ENCODE measurements at regions not wholly inside any gene's neighbourhood (a gene's known extent, or its start where the extent isn't known, plus 50 kb on each side); places are given as distances from the start of the nearest gene placed in this dataset.
A peak's percentile ranks its signal among the peaks of the same experiment; 100 is the strongest.

- DNase-seq = no peak
- Histone ChIP-seq H3K36me3 (ENCODE audit: control insufficient read depth, insufficient read depth, low read length) (no peaks in the 10 kb centered on the region), H3K27me3 (ENCODE audit: control insufficient read depth, insufficient read depth, low read length) (no peaks in the 10 kb centered on the region), H3K4me1 (ENCODE audit: control insufficient read depth, insufficient read depth, low read length) (no peaks in the 10 kb centered on the region), H3K4me3 (ENCODE audit: low read length) (no peak overlapping the region), H3K27ac (ENCODE audit: low read length) (no peak overlapping the region), H3K9me3 (replicated peaks; ENCODE audit: control insufficient read depth, low read depth, low read length) (no peaks in the 10 kb centered on the region)
- WGBS (ENCODE audit: insufficient coverage) = 88% methylated on average over 1 of the region's 1 CpG
Measured at GRCh38 chr6:81071121-81071520, 681.4 kb downstream of the TENT5A start.

GRCh38 chr6:81067057-81067456 lies 685.4 kb downstream of the TENT5A start:
- Histone ChIP-seq H3K4me3 (ENCODE audit: low read length) (no peak overlapping the region), H3K36me3 (ENCODE audit: control insufficient read depth, insufficient read depth, low read length) (no peaks in the 10 kb centered on the region)
- no CpG with 5 or more reads among the region's 2 CpGs for WGBS (ENCODE audit: insufficient coverage)

DNA sequence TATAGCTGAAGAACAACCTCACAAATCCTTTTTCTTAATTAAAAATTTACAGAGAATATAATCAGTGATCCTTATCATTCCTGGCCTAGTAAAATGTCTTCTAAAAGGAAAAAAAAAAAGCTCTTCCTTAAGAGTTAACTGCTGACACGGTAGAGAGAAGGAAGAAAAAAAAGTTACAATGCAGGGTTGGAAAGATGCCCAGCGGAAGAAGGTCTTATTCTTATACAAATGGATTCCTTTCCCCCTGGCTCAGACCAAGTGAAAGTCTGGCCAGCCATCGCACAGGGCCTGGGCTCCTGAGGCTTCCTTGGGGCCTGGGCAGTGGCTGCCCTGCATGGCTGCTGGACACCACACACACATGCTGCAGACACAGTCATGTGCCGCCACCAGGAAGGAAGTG lies 688.6 kb downstream of the TENT5A start:
- Histone ChIP-seq H3K27me3 (ENCODE audit: control insufficient read depth, insufficient read depth, low read length) (no peaks in the 10 kb centered on the region), H3K4me1 (ENCODE audit: control insufficient read depth, insufficient read depth, low read length) (no peaks in the 10 kb centered on the region), H3K4me3 (ENCODE audit: low read length) (no peak overlapping the region), H3K36me3 (ENCODE audit: control insufficient read depth, insufficient read depth, low read length) (no peaks in the 10 kb centered on the region), H3K27ac (ENCODE audit: low read length) (no peak overlapping the region), H3K9me3 (replicated peaks; ENCODE audit: control insufficient read depth, low read depth, low read length) (no peaks in the 10 kb centered on the region)
- no peak for DNase-seq
- WGBS (ENCODE audit: insufficient coverage) = no CpG with 5 or more reads among the region's 4 CpGs

More at GRCh38 chr6:81067057-81067456, 685.4 kb downstream of the TENT5A start:
- Histone ChIP-seq H3K27ac (ENCODE audit: low read length) (no peak overlapping the region), H3K4me1 (ENCODE audit: control insufficient read depth, insufficient read depth, low read length) (no peaks in the 10 kb centered on the region), H3K9me3 (replicated peaks; ENCODE audit: control insufficient read depth, low read depth, low read length) (no peaks in the 10 kb centered on the region), H3K27me3 (ENCODE audit: control insufficient read depth, insufficient read depth, low read length) (no peaks in the 10 kb centered on the region)
- no peak for DNase-seq

- H3K4me3 ChIP-seq (ENCODE audit: low read length) = no peak overlapping the region
- no peak overlapping the region for H3K27ac ChIP-seq (ENCODE audit: low read length)
- DNase-seq = no peak
- H3K9me3 ChIP-seq (replicated peaks; ENCODE audit: control insufficient read depth, low read depth, low read length) = peaks cover 3% of the 10 kb centered on the region
- H3K4me1 ChIP-seq (ENCODE audit: control insufficient read depth, insufficient read depth, low read length) = no peaks in the 10 kb centered on the region
- H3K36me3 ChIP-seq (ENCODE audit: control insufficient read depth, insufficient read depth, low read length) = no peaks in the 10 kb centered on the region
- no peaks in the 10 kb centered on the region for H3K27me3 ChIP-seq (ENCODE audit: control insufficient read depth, insufficient read depth, low read length)
- 75% methylated on average over 1 of the region's 2 CpGs for WGBS (ENCODE audit: insufficient coverage)
Measured at GRCh38 chr6:81054036-81054435, 698.4 kb downstream of the TENT5A start.

- no peak for DNase-seq
- WGBS (ENCODE audit: insufficient coverage) = 79% methylated on average over 4 of the region's 8 CpGs
- Histone ChIP-seq H3K4me1 (ENCODE audit: control insufficient read depth, insufficient read depth, low read length) (no peaks in the 10 kb centered on the region), H3K27ac (ENCODE audit: low read length) (no peak overlapping the region), H3K4me3 (ENCODE audit: low read length) (no peak overlapping the region), H3K27me3 (ENCODE audit: control insufficient read depth, insufficient read depth, low read length) (no peaks in the 10 kb centered on the region), H3K9me3 (replicated peaks; ENCODE audit: control insufficient read depth, low read depth, low read length) (no peaks in the 10 kb centered on the region), H3K36me3 (ENCODE audit: control insufficient read depth, insufficient read depth, low read length) (no peaks in the 10 kb centered on the region)
Measured at GRCh38 chr6:81051952-81052351, 700.5 kb downstream of the TENT5A start.

DNA sequence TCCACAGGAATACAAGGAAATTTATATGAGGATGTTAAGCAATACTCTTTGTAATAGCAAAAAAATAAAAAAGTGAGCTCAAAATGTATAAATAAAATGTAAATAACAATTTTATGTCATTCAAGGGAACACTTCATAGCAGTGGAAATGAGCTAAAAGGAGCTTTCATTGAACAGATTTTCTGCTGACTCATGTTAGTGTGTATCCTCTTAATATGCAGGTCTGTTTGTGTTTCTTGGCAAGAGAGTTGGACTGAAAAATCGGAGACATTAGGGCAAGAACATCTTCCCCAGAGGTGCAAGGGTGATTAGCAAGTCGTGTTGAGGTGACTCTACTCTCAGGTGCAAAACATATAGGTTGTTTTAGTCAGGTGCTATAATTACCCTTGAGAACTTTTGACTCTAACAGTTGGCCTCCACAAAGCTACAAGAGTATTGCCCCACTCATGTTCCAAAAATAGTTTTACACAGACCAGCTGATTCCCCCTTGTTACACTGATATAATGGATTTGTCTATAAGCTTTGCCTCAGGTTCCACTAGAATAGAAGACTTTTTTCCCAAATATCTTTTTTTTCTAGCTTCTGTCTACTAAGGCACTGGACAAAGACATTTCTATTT lies 702.9 kb downstream of the TENT5A start:
- H3K9me3 ChIP-seq (replicated peaks; ENCODE audit: control insufficient read depth, low read depth, low read length) = no peaks in the 10 kb centered on the region
- WGBS (ENCODE audit: insufficient coverage) = no CpG with 5 or more reads among the region's 2 CpGs
- no peaks in the 10 kb centered on the region for H3K4me1 ChIP-seq (ENCODE audit: control insufficient read depth, insufficient read depth, low read length)
- H3K27me3 ChIP-seq (ENCODE audit: control insufficient read depth, insufficient read depth, low read length) = no peaks in the 10 kb centered on the region
- H3K36me3 ChIP-seq (ENCODE audit: control insufficient read depth, insufficient read depth, low read length) = no peaks in the 10 kb centered on the region
- H3K27ac ChIP-seq (ENCODE audit: low read length) = no peak overlapping the region
- DNase-seq = no peak
- no peak overlapping the region for H3K4me3 ChIP-seq (ENCODE audit: low read length)

GRCh38 chr6:81031416-81031815 lies 721.1 kb downstream of the TENT5A start:
- DNase-seq = peak; percentile 20
- H3K36me3 ChIP-seq (ENCODE audit: control insufficient read depth, insufficient read depth, low read length) = no peaks in the 10 kb centered on the region
- WGBS (ENCODE audit: insufficient coverage) = no CpG with 5 or more reads among the region's 2 CpGs
- H3K9me3 ChIP-seq (replicated peaks; ENCODE audit: control insufficient read depth, low read depth, low read length) = peaks cover 1% of the 10 kb centered on the region
- H3K4me1 ChIP-seq (ENCODE audit: control insufficient read depth, insufficient read depth, low read length) = no peaks in the 10 kb centered on the region
- H3K4me3 ChIP-seq (ENCODE audit: low read length) = no peak overlapping the region
- H3K27ac ChIP-seq (ENCODE audit: low read length) = no peak overlapping the region
- H3K27me3 ChIP-seq (ENCODE audit: control insufficient read depth, insufficient read depth, low read length) = no peaks in the 10 kb centered on the region

GRCh38 chr6:81026041-81026553 lies 726.4 kb downstream of the TENT5A start:
- no peaks in the 10 kb centered on the region for H3K4me1 ChIP-seq (ENCODE audit: control insufficient read depth, insufficient read depth, low read length)
- H3K9me3 ChIP-seq (replicated peaks; ENCODE audit: control insufficient read depth, low read depth, low read length) = peaks cover 30% of the 10 kb centered on the region
- no peak overlapping the region for H3K4me3 ChIP-seq (ENCODE audit: low read length)
- DNase-seq = no peak
- no peaks in the 10 kb centered on the region for H3K36me3 ChIP-seq (ENCODE audit: control insufficient read depth, insufficient read depth, low read length)
- no CpG with 5 or more reads among the region's 2 CpGs for WGBS (ENCODE audit: insufficient coverage)
- H3K27ac ChIP-seq (ENCODE audit: low read length) = no peak overlapping the region
- no peaks in the 10 kb centered on the region for H3K27me3 ChIP-seq (ENCODE audit: control insufficient read depth, insufficient read depth, low read length)

- Histone ChIP-seq H3K4me1 (ENCODE audit: control insufficient read depth, insufficient read depth, low read length) (no peaks in the 10 kb centered on the region), H3K27ac (ENCODE audit: low read length) (no peak overlapping the region), H3K27me3 (ENCODE audit: control insufficient read depth, insufficient read depth, low read length) (no peaks in the 10 kb centered on the region), H3K9me3 (replicated peaks; ENCODE audit: control insufficient read depth, low read depth, low read length) (peaks cover 46% of the 10 kb centered on the region), H3K4me3 (ENCODE audit: low read length) (no peak overlapping the region), H3K36me3 (ENCODE audit: control insufficient read depth, insufficient read depth, low read length) (no peaks in the 10 kb centered on the region)
- no CpG with 5 or more reads among the region's 1 CpG for WGBS (ENCODE audit: insufficient coverage)
- no peak for DNase-seq
Measured at GRCh38 chr6:81023709-81024108, 728.8 kb downstream of the TENT5A start.

GRCh38 chr6:81023007-81023582 lies 729.4 kb downstream of the TENT5A start:
- no CpG with 5 or more reads among the region's 1 CpG for WGBS (ENCODE audit: insufficient coverage)
- Histone ChIP-seq H3K9me3 (replicated peaks; ENCODE audit: control insufficient read depth, low read depth, low read length) (peaks cover 46% of the 10 kb centered on the region), H3K27me3 (ENCODE audit: control insufficient read depth, insufficient read depth, low read length) (no peaks in the 10 kb centered on the region), H3K4me3 (ENCODE audit: low read length) (no peak overlapping the region), H3K27ac (ENCODE audit: low read length) (no peak overlapping the region), H3K36me3 (ENCODE audit: control insufficient read depth, insufficient read depth, low read length) (no peaks in the 10 kb centered on the region), H3K4me1 (ENCODE audit: control insufficient read depth, insufficient read depth, low read length) (no peaks in the 10 kb centered on the region)
- DNase-seq = no peak

All from muscle of leg (tissue), 3 donors.